GM19238 (cell line): ENCODE measurements at regions not wholly inside any gene's neighbourhood (a gene's known extent, or its start where the extent isn't known, plus 50 kb on each side); places are given as distances from the start of the nearest gene placed in this dataset.

Experiments
- DNase-seq: peaks from one replicate; pipeline ENCODE4 v3.0.0; 2011; ENCODE audit warnings: low spot score; ENCODE audit not compliant: insufficient read length

DNA sequence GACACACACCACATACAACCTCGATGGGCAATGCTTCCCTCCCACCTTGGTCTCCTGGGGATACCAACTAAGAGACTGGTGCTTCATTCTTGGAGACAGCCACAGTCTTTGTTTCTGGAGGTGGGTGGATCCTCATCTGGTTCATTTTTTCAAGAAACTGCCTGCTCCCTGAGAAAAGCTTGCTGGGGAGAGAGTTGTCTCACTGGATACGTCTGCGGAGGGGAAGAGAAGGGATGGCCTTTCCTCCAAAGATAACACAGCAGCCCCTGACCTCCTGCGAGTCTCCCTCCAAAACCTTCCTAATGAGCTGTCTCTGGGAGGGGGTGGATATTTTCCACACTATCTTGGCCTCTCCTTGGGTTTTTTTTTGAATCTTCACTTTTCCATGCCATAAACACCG is 221.2 kb downstream of the SOX9 start:
- no peak for DNase-seq

DNA sequence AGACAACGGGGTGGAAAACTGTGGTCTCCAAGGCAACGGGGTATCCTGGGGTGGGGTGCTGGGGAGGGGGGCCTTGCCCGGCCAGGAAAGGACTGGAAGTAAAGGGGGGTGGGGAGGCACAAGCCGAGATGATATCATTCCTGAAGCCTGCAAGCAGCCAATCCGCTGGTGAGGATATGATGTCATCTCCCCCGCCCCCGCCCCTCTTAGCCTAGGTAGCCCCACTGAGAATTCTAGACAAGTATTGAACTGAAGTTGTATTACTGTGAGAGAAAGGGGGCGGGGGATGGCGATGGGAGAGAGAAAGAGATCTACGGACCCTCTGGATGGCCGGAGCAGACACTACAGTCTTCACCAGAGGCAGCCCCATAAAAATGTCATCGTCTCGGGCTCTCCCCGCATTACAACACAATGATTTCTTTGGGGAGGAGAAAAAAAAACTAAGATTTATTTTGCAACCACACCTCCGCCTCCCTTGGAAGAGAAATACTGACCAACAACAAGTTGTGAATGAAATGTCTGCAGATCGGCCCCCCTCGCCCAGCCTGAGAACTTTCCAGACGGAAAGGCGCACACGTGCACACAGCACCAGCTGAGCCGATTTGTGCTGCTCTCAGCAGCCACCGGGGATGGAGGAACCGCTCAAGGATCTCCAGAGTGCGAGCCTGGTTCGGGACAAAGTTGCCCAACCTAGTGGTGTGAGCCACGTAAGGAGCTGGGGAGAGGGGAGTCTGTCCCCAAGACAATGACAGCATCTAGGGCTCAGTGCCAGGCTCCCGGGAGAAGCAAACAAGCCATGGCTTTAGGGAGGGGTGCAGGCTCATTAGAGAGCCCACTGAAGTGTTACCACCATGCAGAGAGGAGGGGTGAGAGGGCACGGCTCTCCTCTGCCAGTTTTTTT is 222.1 kb downstream of the SOX9 start:
- no peak for DNase-seq

DNA sequence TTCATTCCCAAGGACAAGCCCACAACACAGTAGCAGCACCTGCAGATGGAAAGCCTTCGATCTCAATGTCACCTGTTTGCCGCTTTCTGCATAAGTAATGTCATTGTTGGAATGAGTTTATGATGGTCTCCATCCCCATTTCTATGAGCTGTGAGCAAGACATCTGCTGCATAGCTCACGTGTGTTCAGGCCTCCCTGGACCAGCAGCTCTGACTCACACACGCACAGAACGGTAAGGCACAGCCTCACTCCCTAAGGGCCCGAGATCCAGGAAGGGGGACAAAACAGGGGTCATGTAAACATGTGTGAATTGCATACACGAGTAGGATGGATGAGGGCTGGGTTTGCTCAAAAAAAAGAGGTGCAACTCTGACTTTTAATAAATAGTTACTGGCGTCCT is 223.1 kb downstream of the SOX9 start:
- DNase-seq, result no peak

DNA sequence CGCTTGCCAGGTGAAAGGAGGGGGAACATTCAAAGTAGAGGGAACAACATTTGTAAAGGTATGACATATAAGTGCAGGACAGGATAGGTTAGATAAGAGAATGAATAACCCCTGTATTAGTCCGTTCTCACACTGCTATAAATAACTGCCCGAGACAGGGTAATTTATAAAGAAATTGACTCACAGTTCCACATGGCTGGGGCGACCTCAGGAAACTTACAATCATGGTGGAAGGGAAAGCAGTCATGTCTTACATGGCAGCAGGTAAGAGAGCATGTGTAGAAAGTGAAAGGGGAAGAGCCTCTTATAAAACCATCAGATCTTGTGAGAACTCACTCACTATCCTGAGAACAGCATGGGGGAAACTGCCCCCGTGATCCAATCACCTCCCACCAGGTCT is 223.8 kb downstream of the SOX9 start:
- no peak for DNase-seq

DNA sequence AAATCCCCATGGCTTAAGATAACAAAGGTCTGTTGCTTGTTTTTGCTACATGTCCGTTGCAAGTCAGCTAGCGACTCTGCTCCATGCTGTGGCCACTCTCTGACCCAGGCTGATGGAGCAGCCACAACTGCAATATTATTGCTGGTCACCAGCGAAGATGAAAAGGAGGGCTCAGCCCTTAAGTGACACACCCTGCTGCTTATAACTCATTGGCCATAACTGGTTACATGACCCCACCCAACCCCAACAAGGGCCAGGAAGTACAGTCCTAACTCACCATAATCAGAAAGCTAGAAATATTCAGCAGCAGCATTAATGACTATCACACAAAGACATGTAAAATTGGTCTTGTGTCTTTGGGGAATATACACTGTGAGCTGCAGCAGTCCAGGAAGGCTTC is 224.3 kb downstream of the SOX9 start:
- DNase-seq, result no peak

DNA sequence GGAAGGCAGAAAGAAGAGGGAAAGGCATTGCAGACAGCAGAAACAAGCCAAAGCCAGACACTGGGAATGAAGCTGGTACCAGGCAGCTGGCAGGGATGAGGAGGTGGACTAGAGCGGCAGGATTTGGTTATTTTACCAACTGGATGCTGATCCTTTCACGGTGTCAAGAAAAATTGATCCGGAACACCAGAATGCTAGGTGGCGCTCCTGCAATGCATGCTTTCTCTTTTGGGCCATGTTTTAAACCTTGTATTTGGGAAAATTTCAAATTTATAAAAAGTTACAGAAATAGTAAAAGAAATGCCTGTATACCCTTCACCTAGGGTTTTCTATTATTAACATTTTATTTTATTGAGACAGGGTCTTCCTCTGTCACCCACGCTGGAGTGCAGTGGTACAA is 224.7 kb downstream of the SOX9 start:
- no peak for DNase-seq

DNA sequence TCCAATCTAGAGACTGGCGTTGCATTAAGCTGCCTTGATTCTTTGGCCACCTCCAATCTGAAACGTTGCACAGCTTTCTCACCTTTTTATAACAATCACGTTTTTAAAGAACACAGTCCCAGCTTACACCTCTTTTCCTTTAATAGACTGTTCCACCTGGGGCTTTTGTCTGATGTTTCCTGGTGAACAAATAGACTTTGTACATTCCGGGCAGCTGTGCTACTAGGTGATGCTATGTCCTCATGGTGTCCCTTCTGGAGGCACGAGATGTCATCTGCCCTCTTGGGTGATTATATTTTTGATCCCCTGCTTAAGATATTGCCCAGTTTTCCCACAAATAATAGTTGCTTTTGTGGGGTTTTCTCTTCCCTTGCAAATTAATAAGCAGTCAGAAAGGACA is 225.5 kb downstream of the SOX9 start:
- no peak for DNase-seq

DNA sequence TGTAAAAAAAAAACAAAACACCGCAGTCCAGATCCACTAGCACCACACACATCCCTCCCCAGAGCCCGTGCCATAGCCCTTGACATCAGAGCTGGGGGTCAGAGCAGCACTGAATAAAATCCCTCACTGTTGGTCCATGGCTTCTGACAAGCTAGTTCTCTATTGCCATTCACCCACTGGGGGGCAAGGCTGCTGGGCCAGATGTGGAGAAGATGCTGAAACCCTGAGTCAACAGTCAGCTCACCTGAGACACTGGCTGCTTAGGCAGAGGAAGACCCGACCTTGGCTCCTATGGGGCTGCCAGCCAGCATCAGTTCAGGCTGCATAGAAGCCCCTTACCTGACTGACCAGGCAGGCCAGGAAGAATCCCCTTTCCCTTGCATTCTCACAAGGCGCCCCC is 228.2 kb downstream of the SOX9 start:
- no peak for DNase-seq

DNA sequence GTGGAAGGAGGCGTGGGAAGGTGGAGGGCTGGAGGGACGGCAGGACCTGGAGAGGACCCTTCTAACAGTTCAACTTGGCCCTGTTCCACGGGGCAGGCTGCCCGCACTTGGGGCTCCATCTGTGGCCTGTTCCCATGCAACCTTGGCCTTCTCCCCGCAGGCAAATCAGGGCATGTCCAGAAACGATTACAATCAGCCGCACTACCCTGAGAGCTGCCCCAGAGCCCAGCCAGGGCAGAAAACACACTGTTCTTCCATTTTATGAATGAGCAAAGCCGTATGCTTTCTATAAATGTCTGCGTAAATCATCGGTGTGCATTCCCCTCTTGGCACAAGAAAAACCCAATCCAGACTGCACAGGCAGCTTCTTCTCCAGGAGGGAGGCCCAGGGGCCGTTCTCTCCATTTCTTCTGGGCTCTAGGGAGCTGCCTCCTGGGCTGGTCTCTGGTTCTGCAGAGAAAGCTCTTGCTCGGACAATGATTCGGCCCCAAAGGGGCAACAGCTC is 228.7 kb downstream of the SOX9 start:
- DNase-seq, result no peak

DNA sequence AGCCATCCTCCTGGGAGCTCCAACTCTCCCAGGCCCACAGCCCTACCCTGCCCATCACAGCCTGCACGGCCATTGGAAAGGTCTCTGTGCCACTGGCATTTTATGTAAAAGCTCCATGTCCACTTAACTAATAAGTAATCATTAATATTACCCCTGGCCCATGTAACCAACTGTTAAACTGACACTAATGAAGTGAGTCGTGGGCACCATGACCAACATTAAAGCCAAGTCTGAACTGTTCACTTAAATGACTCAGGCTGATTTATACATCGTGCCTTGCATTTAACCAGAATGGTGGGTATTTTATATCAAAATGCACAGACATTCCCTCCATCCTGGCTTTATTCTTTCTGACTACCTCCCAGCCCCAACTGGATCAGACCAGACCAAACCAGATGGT is 229.3 kb downstream of the SOX9 start:
- no peak for DNase-seq

DNA sequence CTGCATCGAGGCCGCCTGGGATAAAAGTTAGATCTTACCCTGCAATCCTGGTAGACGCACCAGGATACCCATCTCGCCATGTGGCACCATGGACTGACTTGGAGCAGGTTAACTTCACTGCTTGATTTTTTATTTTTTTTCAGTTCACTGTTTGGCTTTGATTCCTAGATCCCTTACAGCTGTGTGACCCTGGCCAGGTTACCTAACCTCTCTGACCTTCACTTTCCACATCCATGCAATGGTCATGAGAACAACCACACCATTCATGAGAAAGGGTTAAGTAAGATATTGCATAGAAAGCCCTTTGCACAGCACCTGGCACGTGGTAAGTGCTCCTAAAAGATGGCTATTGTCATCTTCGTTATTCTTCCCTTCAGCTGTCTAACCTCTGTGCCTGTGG is 230.5 kb downstream of the SOX9 start:
- no peak for DNase-seq

DNA sequence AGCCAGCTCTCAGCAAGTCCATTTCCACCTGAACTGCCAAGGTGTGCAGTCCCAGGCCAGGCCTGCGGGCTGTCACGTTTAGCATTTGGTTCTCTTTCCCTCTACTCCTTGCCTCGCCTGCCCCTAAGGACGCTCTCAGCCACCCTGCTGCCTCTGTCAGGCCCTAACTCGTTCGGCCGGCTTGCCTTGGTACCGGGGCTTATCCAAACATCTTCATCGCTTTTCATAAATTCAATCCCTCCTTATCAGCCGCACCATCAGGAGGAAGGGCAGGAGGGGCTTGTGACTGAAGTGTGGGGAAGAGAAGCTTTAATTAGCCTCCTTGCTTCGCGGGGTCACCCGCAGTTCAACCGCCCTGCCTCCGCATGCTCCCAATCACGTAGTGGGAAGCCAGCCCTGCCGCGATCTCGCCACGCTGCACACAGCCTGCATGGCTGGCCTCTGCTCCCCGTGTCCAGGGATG is 231.1 kb downstream of the SOX9 start:
- DNase-seq, result no peak

DNA sequence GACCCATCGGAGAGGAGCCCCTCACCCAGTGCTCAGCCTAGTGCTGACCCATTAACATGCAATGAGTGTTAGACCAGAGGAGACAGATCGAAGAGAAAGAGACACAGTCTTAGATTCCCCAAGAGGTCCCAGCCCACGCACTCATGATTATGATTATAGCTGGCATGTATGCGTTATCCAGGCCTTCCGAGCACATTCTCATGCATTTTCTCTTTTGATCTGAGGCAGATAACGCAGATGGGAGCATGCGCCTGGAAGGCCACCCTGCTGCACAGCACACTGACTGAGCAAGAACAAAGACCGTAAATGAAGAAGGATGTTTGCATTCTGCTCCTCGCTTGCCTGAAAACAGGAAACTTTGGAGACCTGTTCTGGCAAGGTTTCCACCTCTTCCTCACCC is 232.7 kb downstream of the SOX9 start:
- DNase-seq, result no peak

DNA sequence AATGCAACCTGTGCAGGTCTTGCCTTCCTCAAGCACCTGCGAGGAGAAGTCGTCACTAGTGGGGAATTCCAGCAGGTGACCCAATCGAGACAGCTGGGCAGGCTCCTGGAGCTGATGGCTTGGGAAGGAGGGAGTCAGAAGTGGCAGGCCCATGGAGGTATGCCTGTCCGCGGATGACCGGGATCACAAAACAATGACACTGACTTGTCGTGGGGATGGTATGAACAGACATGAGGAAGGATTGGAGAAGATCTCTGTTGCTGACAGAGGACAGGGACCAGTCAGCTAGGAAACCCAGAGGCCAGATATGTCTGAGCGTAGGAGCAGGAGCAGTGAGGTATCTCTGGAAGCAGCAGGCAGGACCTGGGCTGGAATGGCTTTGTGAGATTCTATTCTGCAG is 233.3 kb downstream of the SOX9 start:
- no peak for DNase-seq

DNA sequence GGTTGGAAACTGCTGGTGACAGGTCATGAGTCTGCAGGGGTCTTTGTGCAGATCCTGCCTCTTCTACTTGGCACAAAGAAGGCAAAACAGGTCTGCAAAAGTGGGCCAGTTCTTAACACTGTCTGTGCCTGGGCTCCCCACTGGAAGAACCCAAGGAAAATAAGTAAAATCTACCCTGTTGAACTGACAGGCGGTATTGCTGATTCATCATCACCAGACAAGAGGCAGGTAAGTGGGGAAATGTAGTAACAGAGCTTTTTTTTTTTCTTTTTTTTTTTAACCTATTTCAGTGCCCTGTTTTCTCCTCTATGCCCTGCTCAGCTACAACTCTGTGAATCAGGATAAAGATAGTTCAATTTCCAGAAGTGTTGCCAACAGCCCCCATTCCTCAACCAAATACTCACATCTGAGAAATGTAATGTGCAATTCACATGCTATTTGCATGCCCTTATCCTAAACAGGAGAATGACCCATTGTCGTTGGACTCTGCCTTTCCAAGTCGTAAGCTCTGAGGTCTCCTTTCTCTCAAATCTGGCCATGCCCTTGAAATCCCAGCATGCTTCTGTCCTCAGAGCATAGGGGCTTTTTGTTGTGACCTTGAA is 237.0 kb downstream of the SOX9 start:
- no peak for DNase-seq

DNA sequence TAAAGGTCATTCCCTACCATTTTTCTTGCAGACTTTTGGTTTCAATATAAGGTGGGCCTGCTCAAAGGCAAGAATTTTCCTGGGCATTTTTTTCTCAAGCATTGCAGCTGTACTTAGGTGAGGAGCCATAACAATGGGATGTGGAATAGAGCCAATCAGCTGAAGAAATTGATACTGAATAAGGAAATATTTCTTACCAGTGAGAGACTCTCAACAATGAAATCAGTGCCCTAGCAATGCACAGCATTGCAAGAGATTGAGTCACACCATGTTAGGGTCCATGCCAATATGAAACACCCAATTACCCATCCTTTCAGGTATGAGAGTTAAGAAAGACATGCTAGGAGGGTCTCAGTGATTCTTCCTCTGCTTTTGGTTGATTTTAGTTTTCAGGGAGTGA is 237.6 kb downstream of the SOX9 start:
- no peak for DNase-seq

DNA sequence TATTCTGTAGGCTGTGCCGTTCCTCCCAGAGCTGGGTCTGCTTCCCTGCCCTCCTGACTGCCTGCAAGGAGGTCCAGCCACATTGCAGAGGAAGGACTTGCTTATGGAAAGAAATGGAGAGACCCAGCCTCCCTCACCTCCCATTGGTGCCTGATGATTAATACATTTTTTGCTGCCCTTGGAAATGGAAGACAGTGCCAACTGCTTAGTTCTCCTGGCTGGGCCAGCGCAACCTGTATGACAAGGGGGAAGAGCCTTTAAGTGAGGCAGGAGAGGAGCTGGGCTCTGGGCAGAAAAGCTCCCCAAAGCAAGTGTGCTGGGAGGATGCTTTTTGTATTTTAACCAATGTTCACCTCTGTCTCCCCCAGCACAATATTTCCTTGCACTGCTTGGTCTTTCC is 238.5 kb downstream of the SOX9 start:
- DNase-seq, result no peak

DNA sequence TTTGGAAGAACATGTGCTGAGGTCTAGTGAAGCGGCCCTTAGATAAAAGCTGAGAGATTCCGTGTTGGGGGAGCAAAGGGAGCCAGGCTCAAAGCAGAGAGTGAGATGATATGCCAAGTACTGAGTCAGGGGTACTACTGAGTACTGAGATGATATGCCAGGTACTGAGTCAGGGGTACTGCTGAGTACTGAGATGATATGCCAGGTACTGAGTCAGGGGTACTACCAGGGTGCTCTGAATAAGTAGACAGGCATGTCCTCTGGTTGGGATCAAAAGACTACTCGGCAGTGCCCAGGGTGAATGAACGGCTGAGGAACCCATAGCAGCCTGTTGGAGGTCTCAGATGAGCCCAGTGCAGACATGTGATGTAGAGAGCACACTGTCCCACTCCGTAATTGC is 239.0 kb downstream of the SOX9 start:
- no peak for DNase-seq

DNA sequence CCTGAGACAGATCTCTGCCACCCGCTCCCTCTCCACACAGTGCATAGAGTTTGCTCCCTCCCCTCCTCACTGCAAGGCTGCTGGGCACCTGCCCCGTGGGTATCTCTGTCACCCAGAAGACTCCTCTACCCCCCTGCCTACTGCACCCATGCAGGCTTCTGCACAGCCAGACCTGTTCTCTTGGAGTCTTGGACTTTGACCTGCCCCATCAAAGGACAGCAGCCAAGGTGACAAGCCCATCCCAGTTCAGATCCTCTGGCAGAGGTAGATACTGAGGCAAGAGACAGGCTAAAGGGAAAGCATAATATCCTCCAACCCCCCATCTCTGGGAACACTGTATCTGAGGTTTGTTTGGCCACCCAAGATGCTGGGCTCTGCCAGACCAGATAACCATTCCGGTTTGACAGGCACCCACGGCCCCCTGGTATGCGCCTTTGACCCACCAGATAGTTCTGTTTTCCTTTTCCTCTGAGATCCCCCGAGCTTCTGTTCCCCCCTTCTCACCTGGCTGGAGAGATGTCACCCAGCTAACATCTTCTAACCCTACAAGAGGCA is 239.6 kb downstream of the SOX9 start:
- DNase-seq, result no peak

DNA sequence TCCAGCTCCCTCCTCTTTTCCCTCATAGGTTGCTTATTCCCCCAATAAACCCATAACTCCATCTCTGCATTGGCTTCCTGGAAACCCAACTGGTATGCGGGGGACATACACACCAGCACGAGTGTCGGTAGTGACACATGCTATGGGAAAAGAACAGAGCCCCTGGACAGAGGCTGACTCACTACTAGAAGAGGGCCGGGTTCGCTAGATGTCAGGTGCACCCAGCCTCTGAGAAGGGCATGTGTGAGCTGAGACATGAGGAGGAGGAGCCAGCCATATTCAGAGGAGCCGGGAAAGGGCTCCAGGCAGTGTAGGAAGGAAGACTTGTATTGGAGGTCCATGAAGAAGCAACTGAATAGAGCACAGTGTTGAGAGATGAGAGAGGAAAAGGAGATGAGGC is 241.1 kb downstream of the SOX9 start:
- DNase-seq, result no peak

DNA sequence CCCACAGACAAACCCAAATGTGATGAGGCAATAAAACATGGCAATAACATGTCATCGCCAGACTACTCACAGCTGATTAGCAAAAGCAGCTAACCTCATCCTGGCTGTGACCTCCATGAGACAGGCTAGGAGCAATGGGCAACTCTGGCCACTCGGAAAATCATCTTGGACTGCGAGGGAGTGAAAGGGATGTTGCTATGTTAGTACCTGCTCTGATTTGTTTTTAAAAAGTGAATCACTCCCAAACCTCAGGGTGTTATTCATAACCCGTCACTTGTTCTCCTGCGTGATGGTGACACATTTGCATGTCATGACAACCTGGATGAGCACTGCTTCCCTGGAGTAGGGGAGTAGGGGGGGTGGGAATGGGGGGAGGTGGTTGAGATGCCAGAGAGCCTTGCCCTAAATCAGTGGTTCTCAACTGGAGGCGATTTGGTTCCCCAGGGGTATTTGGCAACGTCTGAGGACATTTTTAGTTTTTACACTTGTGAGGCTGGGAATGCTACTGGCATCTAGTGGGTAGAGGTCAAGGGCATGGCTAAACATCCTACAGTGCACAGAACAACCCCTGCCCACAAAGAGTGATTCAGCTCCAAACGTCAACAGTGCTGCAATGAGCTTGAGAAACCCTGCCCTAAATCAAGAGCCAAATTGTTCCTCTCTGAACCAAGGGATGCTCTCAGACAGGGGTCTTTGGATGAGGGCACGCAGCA is 241.7 kb downstream of the SOX9 start:
- DNase-seq, result no peak

DNA sequence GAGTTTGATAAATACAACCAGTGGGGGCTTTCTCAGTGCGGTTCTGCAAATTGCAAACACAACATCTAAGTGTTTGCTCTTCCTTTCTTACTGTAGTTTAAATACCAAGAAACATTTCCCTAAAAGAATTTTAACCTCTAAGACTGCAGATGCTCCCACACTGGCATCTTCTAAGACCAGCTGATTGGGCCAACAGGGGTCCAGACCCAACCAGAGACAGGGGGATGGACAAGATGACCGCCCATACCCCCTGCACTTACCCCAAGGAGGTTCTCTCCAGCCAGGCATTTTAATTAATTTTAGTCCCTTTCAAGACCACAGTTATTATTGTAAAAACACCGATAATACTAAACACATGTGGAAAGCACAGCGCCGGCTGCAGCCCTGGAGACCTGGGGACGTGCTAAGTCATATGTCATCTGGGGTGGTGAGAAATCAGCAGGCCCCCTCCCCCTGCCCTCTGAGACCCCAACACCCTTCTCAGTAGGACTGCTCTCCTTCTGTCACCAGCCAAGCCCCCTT is 242.3 kb downstream of the SOX9 start:
- DNase-seq, result no peak
